Prostate gland (tissue), 2 donors: ENCODE measurements at regions not wholly inside any gene's neighbourhood (a gene's known extent, or its start where the extent isn't known, plus 50 kb on each side); places are given as distances from the start of the nearest gene placed in this dataset.

Experiments used
- POLR2A ChIP-seq: fragments of 450-650 bp; IDR thresholded peaks from one replicate; pipeline ENCODE4 v1.6.1; 2016; ENCODE audit warnings: antibody characterized with exemption, mild to moderate bottlenecking
- POLR2AphosphoS5 ChIP-seq: sonication (generic); formaldehyde crosslinking; IDR thresholded peaks from one replicate; pipeline ENCODE4 v1.6.1; 2017; ENCODE audit warnings: antibody characterized with exemption
- TF ChIP-seq, protein P1 (sequence below), 4 experiments: fragments of 200-600 bp in 2 of 4; fragments of 450-650 bp in 2 of 4; sonication (generic) in 2 of 4; IDR thresholded peaks; 1 replicate in 3 of 4; 2 replicates in 1 of 4; pipeline ENCODE4 v1.5.1; 2016 to 2019; ENCODE audit warnings: antibody characterized with exemption in 4 of 4, mild to moderate bottlenecking in 2 of 4, moderate library complexity in 2 of 4

DNA sequence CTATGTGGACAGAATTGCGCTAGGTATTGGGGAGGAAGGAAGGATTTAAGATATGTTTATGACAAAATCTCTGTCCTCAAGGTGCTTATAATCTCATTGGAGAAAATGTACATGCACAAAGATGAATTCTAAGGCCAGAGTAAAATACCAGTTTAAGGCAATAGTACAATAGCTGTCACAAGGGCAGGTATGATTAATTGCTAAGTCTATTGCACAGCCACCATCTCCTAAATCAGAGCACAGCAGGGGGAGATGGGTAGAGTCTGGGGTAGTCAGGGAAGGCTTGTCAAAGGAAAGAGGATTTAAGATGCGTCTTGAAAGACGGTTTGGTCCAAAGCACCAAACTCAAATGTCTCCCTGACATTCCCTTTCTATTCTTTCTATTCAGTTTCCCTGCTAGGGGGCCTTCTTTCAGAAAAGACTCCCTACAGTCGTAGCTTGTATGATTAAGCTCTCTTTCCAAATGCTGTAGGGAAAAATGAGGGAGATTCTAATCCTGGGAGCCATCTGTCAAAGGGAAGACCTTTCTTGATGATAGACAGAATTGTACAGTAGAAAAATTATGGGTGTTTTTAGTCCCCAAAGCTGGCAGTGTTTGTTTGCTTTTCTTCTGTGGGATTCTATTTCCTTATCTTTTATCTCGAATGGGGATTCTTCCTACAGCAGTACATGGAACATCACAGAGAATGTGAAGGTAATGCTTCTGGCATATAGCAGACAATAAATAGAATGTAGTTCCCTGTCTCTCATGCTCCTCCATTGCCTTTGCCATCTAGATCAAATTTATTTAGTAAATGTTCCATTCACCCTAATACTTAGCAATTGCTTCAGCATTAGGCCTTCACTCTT, 107.6 kb upstream of the NFIA start:
- no peak for TF ChIP-seq POLR2AphosphoS5
- TF ChIP-seq, protein P1, sequence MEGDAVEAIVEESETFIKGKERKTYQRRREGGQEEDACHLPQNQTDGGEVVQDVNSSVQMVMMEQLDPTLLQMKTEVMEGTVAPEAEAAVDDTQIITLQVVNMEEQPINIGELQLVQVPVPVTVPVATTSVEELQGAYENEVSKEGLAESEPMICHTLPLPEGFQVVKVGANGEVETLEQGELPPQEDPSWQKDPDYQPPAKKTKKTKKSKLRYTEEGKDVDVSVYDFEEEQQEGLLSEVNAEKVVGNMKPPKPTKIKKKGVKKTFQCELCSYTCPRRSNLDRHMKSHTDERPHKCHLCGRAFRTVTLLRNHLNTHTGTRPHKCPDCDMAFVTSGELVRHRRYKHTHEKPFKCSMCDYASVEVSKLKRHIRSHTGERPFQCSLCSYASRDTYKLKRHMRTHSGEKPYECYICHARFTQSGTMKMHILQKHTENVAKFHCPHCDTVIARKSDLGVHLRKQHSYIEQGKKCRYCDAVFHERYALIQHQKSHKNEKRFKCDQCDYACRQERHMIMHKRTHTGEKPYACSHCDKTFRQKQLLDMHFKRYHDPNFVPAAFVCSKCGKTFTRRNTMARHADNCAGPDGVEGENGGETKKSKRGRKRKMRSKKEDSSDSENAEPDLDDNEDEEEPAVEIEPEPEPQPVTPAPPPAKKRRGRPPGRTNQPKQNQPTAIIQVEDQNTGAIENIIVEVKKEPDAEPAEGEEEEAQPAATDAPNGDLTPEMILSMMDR (IDR thresholded peaks at IDR 0.05), result no peak
- TF ChIP-seq POLR2A, result no peak
